ENCODE measurements at regions not wholly inside any gene's neighbourhood (a gene's known extent, or its start where the extent isn't known, plus 50 kb on each side); places are given as distances from the start of the nearest gene placed in this dataset.

GRCh38 chr6:94845742-94846141 is 731.6 kb upstream of the MANEA start:
- no peak for TF ChIP-seq EZH2phosphoT487 (IDR thresholded peaks at IDR 0.05; ENCODE audit: low read length)
- no peak for TF ChIP-seq CTCF (IDR thresholded peaks at IDR 0.05; ENCODE audit: low read length)
- TF ChIP-seq EZH2 (optimal IDR thresholded peaks at IDR 0.05; ENCODE audit: low read depth, low read length), result no peak
- Histone ChIP-seq H3K27ac (ENCODE audit: low read length) (no peak overlapping the region), H3K4me1 (ENCODE audit: low read length) (no peaks in the 10 kb centered on the region), H3K9me3 (replicated peaks; ENCODE audit: insufficient read depth, low read length) (no peaks in the 10 kb centered on the region), H3K79me2 (ENCODE audit: low read length) (no peaks in the 10 kb centered on the region), H3K9me2 (replicated peaks; ENCODE audit: insufficient read depth, low read length) (no peaks in the 10 kb centered on the region), H3K4me3 (ENCODE audit: low read length) (no peak overlapping the region), H3K36me3 (replicated peaks; ENCODE audit: insufficient read depth, low read length) (no peaks in the 10 kb centered on the region), H3F3A (ENCODE audit: insufficient read depth, low read length) (no peaks in the 10 kb centered on the region), H3K27me3 (replicated peaks; ENCODE audit: insufficient read depth, low read length) (no peaks in the 10 kb centered on the region), H3K4me2 (ENCODE audit: low read depth, low read length) (no peak overlapping the region), H2AFZ (ENCODE audit: low read length) (no peak overlapping the region), H3K9ac (ENCODE audit: low read length) (no peak overlapping the region), H4K20me1 (ENCODE audit: insufficient read depth, low read length) (no peaks in the 10 kb centered on the region)
- no peak for DNase-seq

- H3K36me3 ChIP-seq (replicated peaks; ENCODE audit: insufficient read depth, low read length), result no peaks in the 10 kb centered on the region
- H3K9me3 ChIP-seq (replicated peaks; ENCODE audit: insufficient read depth, low read length), result no peaks in the 10 kb centered on the region
- no peak for DNase-seq
- H4K20me1 ChIP-seq (ENCODE audit: insufficient read depth, low read length), result no peaks in the 10 kb centered on the region
- H3K79me2 ChIP-seq (ENCODE audit: low read length), result no peaks in the 10 kb centered on the region
- H3F3A ChIP-seq (ENCODE audit: insufficient read depth, low read length), result no peaks in the 10 kb centered on the region
- H3K27ac ChIP-seq (ENCODE audit: low read length), result no peak overlapping the region
- H3K27me3 ChIP-seq (replicated peaks; ENCODE audit: insufficient read depth, low read length), result no peaks in the 10 kb centered on the region
- H3K4me2 ChIP-seq (ENCODE audit: low read depth, low read length), result no peak overlapping the region
- TF ChIP-seq EZH2 (optimal IDR thresholded peaks at IDR 0.05; ENCODE audit: low read depth, low read length) (no peak), EZH2phosphoT487 (IDR thresholded peaks at IDR 0.05; ENCODE audit: low read length) (no peak), CTCF (IDR thresholded peaks at IDR 0.05; ENCODE audit: low read length) (no peak)
- H3K9ac ChIP-seq (ENCODE audit: low read length), result no peak overlapping the region
- H3K4me3 ChIP-seq (ENCODE audit: low read length), result no peak overlapping the region
- no peaks in the 10 kb centered on the region for H3K4me1 ChIP-seq (ENCODE audit: low read length)
- H3K9me2 ChIP-seq (replicated peaks; ENCODE audit: insufficient read depth, low read length), result no peaks in the 10 kb centered on the region
- no peak overlapping the region for H2AFZ ChIP-seq (ENCODE audit: low read length)
These were observed 742.1 kb upstream of the MANEA start for GRCh38 chr6:94835264-94835663.

DNA sequence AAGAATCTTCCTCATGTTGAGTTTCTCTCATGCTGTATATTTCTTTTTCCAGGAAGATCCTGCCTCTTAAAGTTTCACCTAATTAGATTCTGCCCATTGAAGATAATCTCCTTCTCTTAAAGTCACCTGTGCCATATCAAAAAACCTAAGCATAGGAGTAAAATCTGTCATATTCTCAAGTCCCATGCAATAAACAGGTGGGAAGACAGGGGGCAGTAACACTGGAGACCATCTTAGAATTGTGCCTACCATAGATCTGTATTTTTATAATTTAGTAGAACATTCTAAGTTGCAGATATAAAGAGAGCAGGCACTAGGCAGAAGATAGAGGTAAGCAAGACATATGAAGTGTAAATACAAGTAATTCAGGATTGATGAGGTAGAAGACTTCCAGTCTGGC is 763.5 kb upstream of the MANEA start:
- Histone ChIP-seq H3K9me2 (replicated peaks; ENCODE audit: insufficient read depth, low read length) (no peaks in the 10 kb centered on the region), H3K4me3 (ENCODE audit: low read length) (no peak overlapping the region), H3K36me3 (replicated peaks; ENCODE audit: insufficient read depth, low read length) (no peaks in the 10 kb centered on the region), H3K79me2 (ENCODE audit: low read length) (no peaks in the 10 kb centered on the region), H4K20me1 (ENCODE audit: insufficient read depth, low read length) (no peaks in the 10 kb centered on the region), H3K4me2 (ENCODE audit: low read depth, low read length) (no peak overlapping the region), H3K9ac (ENCODE audit: low read length) (no peak overlapping the region), H3K9me3 (replicated peaks; ENCODE audit: insufficient read depth, low read length) (no peaks in the 10 kb centered on the region), H2AFZ (ENCODE audit: low read length) (no peak overlapping the region), H3F3A (ENCODE audit: insufficient read depth, low read length) (no peaks in the 10 kb centered on the region), H3K4me1 (ENCODE audit: low read length) (no peaks in the 10 kb centered on the region), H3K27ac (ENCODE audit: low read length) (no peak overlapping the region), H3K27me3 (replicated peaks; ENCODE audit: insufficient read depth, low read length) (no peaks in the 10 kb centered on the region)
- no peak for DNase-seq
- TF ChIP-seq EZH2 (optimal IDR thresholded peaks at IDR 0.05; ENCODE audit: low read depth, low read length), result no peak
- no peak for TF ChIP-seq EZH2phosphoT487 (IDR thresholded peaks at IDR 0.05; ENCODE audit: low read length)
- TF ChIP-seq CTCF (IDR thresholded peaks at IDR 0.05; ENCODE audit: low read length), result no peak

Data from MM.1S (cell line).